SJCRH30 (cell line): ENCODE measurements at regions not wholly inside any gene's neighbourhood (a gene's known extent, or its start where the extent isn't known, plus 50 kb on each side); places are given as distances from the start of the nearest gene placed in this dataset.
A peak's percentile ranks its signal among the peaks of the same experiment; 100 is the strongest.
"Not testable (repeated sequence)": the region's sequence is repeated elsewhere in the genome, so short reads cannot be mapped to it uniquely, and the experiment has no call there.

Source experiments
- DNase-seq, 2 experiments: peaks; one replicate each; pipeline ENCODE4 v3.0.0-alpha.2; 2015 to 2020
- H3K27ac ChIP-seq: fragments of 250-450 bp; sonication (Bioruptor Pico); 2 replicates; pipeline ENCODE4 v1.5.1; 2020; ENCODE audit warnings: mild to moderate bottlenecking, moderate library complexity
- H3K27me3 ChIP-seq: fragments of 250-450 bp; sonication (Bioruptor Pico); 2 replicates; pipeline ENCODE4 v1.5.1; 2020; ENCODE audit warnings: mild to moderate bottlenecking, moderate library complexity
- H3K36me3 ChIP-seq: fragments of 250-450 bp; sonication (Bioruptor Pico); 2 replicates; pipeline ENCODE4 v1.5.1; 2020; ENCODE audit warnings: mild to moderate bottlenecking, moderate library complexity
- H3K4me1 ChIP-seq: fragments of 250-450 bp; sonication (Bioruptor Pico); 2 replicates; pipeline ENCODE4 v1.5.1; 2020; ENCODE audit warnings: mild to moderate bottlenecking, moderate library complexity
- H3K4me3 ChIP-seq: fragments of 250-450 bp; sonication (Bioruptor Pico); 2 replicates; pipeline ENCODE4 v1.5.1; 2020; ENCODE audit warnings: mild to moderate bottlenecking, moderate library complexity
- H3K9me3 ChIP-seq: fragments of 250-450 bp; sonication (Bioruptor Pico); replicated peaks from 2 replicates; pipeline ENCODE4 v1.5.1; 2020; ENCODE audit warnings: mild to moderate bottlenecking, moderate library complexity

- no peaks in the 10 kb centered on the region for H3K36me3 ChIP-seq
- no peak overlapping the region for H3K27ac ChIP-seq
- peaks cover 23% of the 10 kb centered on the region for H3K4me1 ChIP-seq
- H3K4me3 ChIP-seq: no peak overlapping the region
- no peaks in the 10 kb centered on the region for H3K27me3 ChIP-seq
- DNase-seq: no peak
- no peaks in the 10 kb centered on the region; the same call in 1 of the 2 replicates for H3K9me3 ChIP-seq
Measured at GRCh38 chr7:114148779-114149178, 230.0 kb upstream of the PPP1R3A start.

DNA sequence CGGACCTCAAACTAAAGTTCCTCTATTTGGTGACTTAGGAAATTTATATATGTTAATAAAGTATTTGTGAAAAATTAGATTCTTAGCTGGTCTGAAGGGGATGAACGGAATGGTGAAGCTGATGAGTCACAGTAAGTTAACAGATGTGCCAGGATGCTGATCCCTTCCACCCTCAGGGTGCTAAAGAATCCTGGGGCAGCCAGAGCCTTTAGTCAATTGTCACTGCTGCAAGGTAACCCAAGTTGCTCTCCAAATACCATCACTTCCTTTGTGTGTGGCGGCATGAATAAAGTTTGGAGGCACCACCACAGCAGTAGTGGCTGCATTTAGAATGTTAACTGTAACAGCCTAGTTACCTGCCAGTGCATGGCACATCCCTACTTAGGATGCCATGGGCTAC lies 222.6 kb upstream of the PPP1R3A start:
- no peak overlapping the region for H3K4me3 ChIP-seq
- H3K36me3 ChIP-seq: no peaks in the 10 kb centered on the region
- no peaks in the 10 kb centered on the region for H3K9me3 ChIP-seq
- no peaks in the 10 kb centered on the region for H3K27me3 ChIP-seq
- peaks cover 17% of the 10 kb centered on the region for H3K4me1 ChIP-seq
- peak overlapping the region; percentile 56 for H3K27ac ChIP-seq
- DNase-seq: peak; percentile 76 to 87

GRCh38 chr7:114140561-114140960 lies 221.8 kb upstream of the PPP1R3A start:
- Histone ChIP-seq H3K27ac (peak overlapping the region; percentile 56; the same call in 1 of the 2 replicates), H3K27me3 (no peaks in the 10 kb centered on the region), H3K9me3 (no peaks in the 10 kb centered on the region), H3K4me1 (peaks cover 17% of the 10 kb centered on the region), H3K36me3 (no peaks in the 10 kb centered on the region), H3K4me3 (no peak overlapping the region)
- DNase-seq: no peak

- peaks cover 17% of the 10 kb centered on the region for H3K4me1 ChIP-seq
- not testable (repeated sequence) for H3K9me3 ChIP-seq, DNase-seq, H3K36me3 ChIP-seq, H3K4me3 ChIP-seq, H3K27me3 ChIP-seq, H3K27ac ChIP-seq
Measured at GRCh38 chr7:114139690-114140089, 220.9 kb upstream of the PPP1R3A start.

DNA sequence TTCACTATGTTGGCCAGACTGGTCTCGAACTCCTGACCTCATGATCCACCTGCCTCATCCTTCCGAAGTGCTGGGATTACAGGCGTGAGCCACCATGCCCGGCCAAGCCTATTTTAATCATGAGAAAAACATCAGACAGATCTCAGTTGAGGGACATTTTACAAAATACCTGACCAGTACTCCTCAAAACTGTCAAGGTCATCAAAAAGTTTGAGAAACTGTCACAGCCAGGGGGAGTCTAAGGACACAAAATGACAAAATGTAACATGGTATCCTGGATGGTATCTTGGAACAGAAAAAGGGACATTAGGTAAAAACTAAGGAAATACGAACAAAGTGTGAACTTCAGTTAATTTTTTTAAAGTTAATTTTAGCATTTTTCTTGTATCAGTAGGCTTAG lies 219.8 kb upstream of the PPP1R3A start:
- no peaks in the 10 kb centered on the region for H3K9me3 ChIP-seq
- H3K27me3 ChIP-seq: no peaks in the 10 kb centered on the region
- peaks cover 3% of the 10 kb centered on the region; the same call in 1 of the 2 replicates for H3K36me3 ChIP-seq
- H3K27ac ChIP-seq: no peak overlapping the region
- DNase-seq: no peak
- no peak overlapping the region for H3K4me3 ChIP-seq
- peaks cover 17% of the 10 kb centered on the region for H3K4me1 ChIP-seq

GRCh38 chr7:114133717-114134116 lies 214.9 kb upstream of the PPP1R3A start:
- no peak for DNase-seq
- H3K4me1 ChIP-seq: peaks cover 18% of the 10 kb centered on the region; the same call in 1 of the 2 replicates
- peaks cover 3% of the 10 kb centered on the region; the same call in 1 of the 2 replicates for H3K36me3 ChIP-seq

GRCh38 chr7:114130866-114131265 lies 212.1 kb upstream of the PPP1R3A start:
- Histone ChIP-seq H3K9me3 (0 out of 2 replicates have a peak, but pooled peaks cover 4% of the 10 kb centered on the region), H3K4me1 (peaks cover 15% of the 10 kb centered on the region; the same call in 1 of the 2 replicates), H3K27ac (peak overlapping the region; percentile 61), H3K4me3 (no peak overlapping the region), H3K36me3 (peaks cover 15% of the 10 kb centered on the region), H3K27me3 (no peaks in the 10 kb centered on the region)
- peak; percentile 10 to 54 for DNase-seq

More at GRCh38 chr7:114133717-114134116, 214.9 kb upstream of the PPP1R3A start:
- H3K27ac ChIP-seq: no peak overlapping the region
- no peaks in the 10 kb centered on the region for H3K27me3 ChIP-seq
- H3K4me3 ChIP-seq: no peak overlapping the region
- H3K9me3 ChIP-seq: 0 out of 2 replicates have a peak, but pooled peaks cover 4% of the 10 kb centered on the region

GRCh38 chr7:114128880-114129279 lies 210.1 kb upstream of the PPP1R3A start:
- DNase-seq: no peak
- Histone ChIP-seq H3K27me3 (no peaks in the 10 kb centered on the region), H3K36me3 (peaks cover 15% of the 10 kb centered on the region), H3K4me3 (no peak overlapping the region), H3K27ac (no peak overlapping the region), H3K9me3 (0 out of 2 replicates have a peak, but pooled peaks cover 4% of the 10 kb centered on the region), H3K4me1 (peaks cover 15% of the 10 kb centered on the region; the same call in 1 of the 2 replicates)

DNA sequence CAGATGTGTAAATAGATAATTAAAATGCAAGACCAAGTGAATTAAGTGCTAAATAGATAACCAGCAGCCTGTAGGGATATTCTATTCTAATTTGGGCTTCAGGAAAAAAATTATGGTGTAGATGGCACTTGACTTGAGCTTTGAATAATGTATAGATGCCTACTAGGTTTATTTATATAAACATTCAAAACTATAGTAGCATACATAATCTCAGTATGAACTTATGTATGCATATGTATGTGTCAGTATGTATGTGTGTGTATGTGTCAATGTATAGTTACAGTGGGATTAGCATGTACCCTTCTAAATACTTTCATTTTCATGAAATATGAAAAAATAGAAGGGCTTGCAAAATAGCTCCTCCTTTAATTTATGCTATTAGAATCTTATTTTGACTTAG lies 207.3 kb upstream of the PPP1R3A start:
- peaks cover 12% of the 10 kb centered on the region; the same call in 1 of the 2 replicates for H3K36me3 ChIP-seq
- H3K27ac ChIP-seq: no peak overlapping the region
- DNase-seq: no peak
- H3K27me3 ChIP-seq: no peaks in the 10 kb centered on the region
- H3K4me1 ChIP-seq: peaks cover 10% of the 10 kb centered on the region; the same call in 1 of the 2 replicates
- H3K9me3 ChIP-seq: no peaks in the 10 kb centered on the region
- no peak overlapping the region for H3K4me3 ChIP-seq

DNA sequence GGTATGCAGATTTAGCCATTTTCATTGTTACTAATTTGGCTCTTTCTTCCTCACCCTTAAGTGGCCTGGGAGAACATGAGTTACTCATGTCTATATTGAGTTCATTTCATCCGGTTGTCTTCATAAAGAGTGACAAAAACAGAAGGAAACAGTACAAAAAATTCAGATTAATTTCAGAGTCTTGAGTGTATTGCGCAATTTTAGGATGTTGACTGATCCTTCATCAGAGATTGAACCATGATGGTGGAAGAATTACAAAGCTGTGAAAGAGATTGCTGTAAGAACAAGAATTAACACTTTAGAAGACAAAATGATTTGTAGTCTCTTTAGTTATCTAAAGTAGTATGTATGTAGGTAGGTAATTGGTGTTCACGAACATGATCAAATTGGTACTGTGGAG lies 194.0 kb upstream of the PPP1R3A start:
- Histone ChIP-seq H3K36me3 (peaks cover 24% of the 10 kb centered on the region), H3K27ac (no peak overlapping the region)

DNA sequence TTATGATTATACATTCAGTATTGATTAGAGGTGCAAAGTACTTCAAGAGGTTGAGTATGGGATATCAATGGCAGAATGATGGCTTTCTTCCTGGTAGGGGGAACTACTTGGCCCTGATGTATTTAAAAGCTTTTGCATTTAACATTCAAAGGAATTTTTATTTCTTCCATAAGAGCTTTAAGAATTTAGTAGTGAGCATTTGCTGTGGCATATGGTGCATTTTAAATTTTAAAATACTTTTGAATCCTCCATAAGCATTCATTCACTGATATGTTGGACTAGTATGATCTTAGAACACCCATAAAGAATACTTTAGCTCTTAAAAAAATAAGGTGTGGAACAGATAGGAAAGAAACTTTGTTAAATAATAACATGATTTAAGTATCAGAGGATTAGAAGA lies 191.9 kb upstream of the PPP1R3A start:
- Histone ChIP-seq H3K9me3 (peaks cover 13% of the 10 kb centered on the region; the same call in 1 of the 2 replicates), H3K36me3 (peaks cover 23% of the 10 kb centered on the region), H3K27me3 (no peaks in the 10 kb centered on the region), H3K4me1 (peaks cover 15% of the 10 kb centered on the region), H3K27ac (no peak overlapping the region), H3K4me3 (no peak overlapping the region)
- DNase-seq: no peak

More for the DNA sequence above, 194.0 kb upstream of the PPP1R3A start:
- DNase-seq: no peak
- H3K9me3 ChIP-seq: peaks cover 16% of the 10 kb centered on the region; the same call in 1 of the 2 replicates
- H3K27me3 ChIP-seq: no peaks in the 10 kb centered on the region
- H3K4me1 ChIP-seq: peaks cover under 1% of the 10 kb centered on the region; the same call in 1 of the 2 replicates
- H3K4me3 ChIP-seq: no peak overlapping the region

DNA sequence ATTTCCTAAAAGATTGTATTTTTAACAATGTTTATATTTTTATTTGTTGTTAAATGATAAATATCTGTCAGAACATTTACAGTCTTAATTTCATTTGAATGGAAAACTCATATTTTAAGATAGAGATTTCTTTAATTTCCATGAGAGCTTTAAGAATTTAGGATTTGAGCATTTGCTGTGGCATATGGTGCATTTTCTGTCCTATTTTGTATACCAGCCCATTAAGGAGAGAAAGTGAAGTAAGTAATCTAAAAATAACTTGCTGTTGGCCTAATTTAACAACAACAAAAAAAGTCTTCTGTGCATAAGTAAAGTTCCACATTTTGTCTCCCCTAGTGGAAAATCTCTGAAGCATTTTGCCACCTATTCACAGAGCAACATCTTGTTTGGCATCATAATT lies 190.9 kb upstream of the PPP1R3A start:
- Histone ChIP-seq H3K27me3 (no peaks in the 10 kb centered on the region), H3K36me3 (peaks cover 23% of the 10 kb centered on the region), H3K4me3 (no peak overlapping the region), H3K27ac (no peak overlapping the region), H3K9me3 (peaks cover 13% of the 10 kb centered on the region; the same call in 1 of the 2 replicates), H3K4me1 (peaks cover 20% of the 10 kb centered on the region)
- DNase-seq: no peak

DNA sequence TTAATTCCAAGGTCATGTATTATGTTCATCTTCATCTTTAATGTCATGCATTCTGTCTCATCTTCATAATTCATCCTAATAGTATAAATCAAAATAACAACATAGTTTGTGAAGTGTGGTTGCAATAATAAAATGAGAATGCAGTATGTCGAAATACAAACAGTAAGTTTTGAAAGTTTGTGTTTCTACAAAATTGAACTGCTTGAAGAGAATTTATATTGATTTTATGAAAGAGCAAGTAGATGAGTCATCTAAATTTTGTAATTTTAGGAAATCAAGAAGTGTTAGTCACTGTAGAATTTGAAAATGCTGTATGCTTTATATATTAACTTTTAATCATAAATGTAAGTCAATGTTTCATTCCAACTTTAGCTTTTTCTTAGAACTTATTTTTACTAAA lies 190.5 kb upstream of the PPP1R3A start:
- H3K9me3 ChIP-seq: peaks cover 13% of the 10 kb centered on the region; the same call in 1 of the 2 replicates
- H3K4me3 ChIP-seq: no peak overlapping the region
- no peaks in the 10 kb centered on the region for H3K27me3 ChIP-seq
- peaks cover 23% of the 10 kb centered on the region for H3K4me1 ChIP-seq
- no peak for DNase-seq
- peaks cover 23% of the 10 kb centered on the region for H3K36me3 ChIP-seq
- no peak overlapping the region for H3K27ac ChIP-seq

DNA sequence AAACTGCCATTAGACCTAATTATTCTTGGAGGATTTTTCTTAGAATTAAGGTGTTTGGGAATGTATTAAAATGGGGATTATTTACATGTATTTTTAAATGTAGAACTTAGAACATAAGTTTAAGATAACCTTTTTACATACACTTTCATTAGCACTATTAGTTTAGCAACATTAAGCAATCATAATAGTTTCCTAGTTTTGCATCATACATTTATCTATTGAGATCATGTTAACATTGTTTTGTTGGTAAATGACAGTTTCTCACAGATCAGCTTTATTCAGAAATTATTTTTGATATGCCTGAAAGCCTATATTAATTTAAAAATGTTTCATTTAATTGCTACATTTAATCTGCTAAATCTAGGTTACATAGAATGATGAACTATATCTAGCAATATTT lies 189.7 kb upstream of the PPP1R3A start:
- Histone ChIP-seq H3K36me3 (peaks cover 21% of the 10 kb centered on the region), H3K27me3 (no peaks in the 10 kb centered on the region), H3K4me3 (no peak overlapping the region), H3K27ac (no peak overlapping the region), H3K9me3 (peaks cover 9% of the 10 kb centered on the region; the same call in 1 of the 2 replicates), H3K4me1 (peaks cover 29% of the 10 kb centered on the region)
- DNase-seq: no peak

GRCh38 chr7:114107522-114107921 lies 188.7 kb upstream of the PPP1R3A start:
- H3K4me3 ChIP-seq: no peak overlapping the region
- H3K27ac ChIP-seq: no peak overlapping the region
- no peaks in the 10 kb centered on the region for H3K27me3 ChIP-seq
- peaks cover 11% of the 10 kb centered on the region for H3K36me3 ChIP-seq
- peaks cover 2% of the 10 kb centered on the region; the same call in 1 of the 2 replicates for H3K9me3 ChIP-seq
- no peak for DNase-seq
- peaks cover 32% of the 10 kb centered on the region for H3K4me1 ChIP-seq

DNA sequence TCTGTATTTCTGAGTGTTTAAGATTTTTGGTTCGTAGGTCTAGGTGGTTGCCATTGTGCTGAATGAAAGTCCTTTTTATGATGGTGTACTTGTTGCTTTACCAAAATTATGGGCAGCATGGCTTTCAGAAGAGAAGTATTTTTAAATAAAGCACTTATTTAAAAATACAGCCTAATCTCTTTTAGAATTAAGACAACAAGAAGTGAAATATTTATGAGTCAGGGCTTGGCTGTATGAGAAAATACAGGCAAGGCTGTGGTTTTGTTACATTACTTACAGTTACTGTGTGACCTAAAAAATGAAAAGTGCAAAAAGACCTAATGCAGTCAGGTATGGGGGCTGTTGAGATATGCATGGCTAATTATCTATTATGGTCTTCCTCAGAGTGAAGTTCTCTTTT lies 185.2 kb upstream of the PPP1R3A start:
- no peak for DNase-seq
- Histone ChIP-seq H3K4me3 (no peak overlapping the region), H3K27ac (no peak overlapping the region), H3K9me3 (no peaks in the 10 kb centered on the region), H3K36me3 (peaks cover 2% of the 10 kb centered on the region; the same call in 1 of the 2 replicates), H3K4me1 (peaks cover 32% of the 10 kb centered on the region), H3K27me3 (no peaks in the 10 kb centered on the region; the same call in 1 of the 2 replicates)
